Left hindlimb (tissue), 1 donor: ENCODE measurements at regions not wholly inside any gene's neighbourhood (a gene's known extent, or its start where the extent isn't known, plus 50 kb on each side); places are given as distances from the start of the nearest gene placed in this dataset.

ENCODE experiments used
- DNase-seq: peaks from one replicate; pipeline ENCODE4 v3.0.0-alpha.2; 2018

DNA sequence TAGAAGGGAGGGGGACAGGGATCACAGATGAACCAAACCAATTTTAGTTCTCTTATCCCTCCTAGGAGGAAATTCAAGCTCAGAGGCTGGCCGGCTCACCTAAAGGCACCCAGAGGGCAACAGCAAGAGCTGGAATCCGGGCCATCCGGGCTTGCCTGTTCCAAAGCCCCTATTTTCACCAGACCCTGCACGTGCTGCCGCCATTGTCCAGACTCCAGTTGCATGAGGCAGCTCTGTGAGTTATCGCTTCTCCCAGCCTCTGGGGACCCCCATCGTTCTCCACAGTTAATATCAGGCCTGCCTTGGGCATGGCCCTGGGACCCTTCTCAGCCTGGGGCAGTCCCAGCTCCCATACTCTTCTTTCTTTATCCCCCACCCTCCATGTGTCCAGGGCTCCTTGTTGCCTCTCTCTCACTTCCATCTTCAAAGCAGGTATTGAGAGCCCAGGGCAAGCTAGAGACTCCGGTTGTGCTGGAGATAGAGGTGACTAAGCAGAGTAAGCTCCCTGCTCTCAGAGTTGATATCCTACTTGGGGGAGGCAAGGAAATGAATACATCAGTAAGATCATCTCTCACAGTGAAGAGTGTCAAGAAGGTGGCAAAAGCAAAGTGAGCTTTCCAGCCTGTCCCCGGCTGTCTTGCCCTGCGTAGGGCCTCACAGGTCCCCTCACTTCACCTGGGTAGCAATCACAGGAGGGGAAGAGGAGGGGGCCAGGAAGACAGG is 322.8 kb downstream of the UACA start:
- DNase-seq: no peak

DNA sequence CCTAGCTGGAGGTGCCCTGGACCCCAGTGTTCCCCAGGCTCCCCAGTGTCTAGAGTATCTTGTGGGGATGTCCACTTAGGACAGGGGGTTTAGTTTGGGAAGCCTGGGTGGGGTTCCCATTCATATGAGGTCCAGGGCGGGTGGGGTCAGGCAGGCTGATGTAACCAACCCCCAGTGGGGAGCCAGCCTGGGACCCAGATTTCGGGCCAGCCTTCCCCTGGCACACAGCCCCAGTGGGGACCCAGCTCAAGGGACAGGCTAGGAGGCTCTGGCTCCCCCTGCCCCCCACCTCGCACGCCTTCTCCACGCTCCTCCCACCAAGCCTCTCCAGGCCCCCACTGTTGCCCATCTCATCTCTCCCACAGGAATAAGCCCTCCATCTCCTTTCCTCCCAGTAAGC is 323.5 kb downstream of the UACA start:
- DNase-seq: no peak

DNA sequence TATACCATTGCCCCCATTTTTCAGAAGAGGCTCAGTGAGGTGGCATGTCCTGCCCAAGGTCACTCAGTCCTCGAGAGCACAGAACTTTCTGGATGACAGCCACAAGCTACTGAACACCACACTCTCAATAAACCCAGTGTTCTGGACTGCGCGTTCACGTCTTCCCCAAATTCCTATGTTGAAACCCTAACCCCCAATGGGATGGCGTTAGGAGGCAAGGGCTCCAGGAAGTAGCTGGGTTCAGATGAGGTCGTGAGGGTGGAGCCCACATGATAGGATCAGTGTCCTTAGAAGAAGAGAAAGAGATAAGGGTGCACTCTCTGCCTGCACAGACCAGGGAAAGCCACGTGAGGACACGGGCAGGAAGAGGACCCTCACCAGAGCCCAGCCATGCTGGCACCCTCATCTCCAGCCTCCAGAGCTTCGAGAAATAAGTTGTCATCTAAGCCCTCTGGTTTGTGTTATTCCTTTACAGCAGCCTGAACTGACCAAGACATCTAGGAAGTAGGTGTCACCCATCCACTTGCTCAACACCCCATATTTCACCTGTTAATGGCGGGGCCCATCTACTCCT is 324.0 kb downstream of the UACA start:
- DNase-seq: no peak

DNA sequence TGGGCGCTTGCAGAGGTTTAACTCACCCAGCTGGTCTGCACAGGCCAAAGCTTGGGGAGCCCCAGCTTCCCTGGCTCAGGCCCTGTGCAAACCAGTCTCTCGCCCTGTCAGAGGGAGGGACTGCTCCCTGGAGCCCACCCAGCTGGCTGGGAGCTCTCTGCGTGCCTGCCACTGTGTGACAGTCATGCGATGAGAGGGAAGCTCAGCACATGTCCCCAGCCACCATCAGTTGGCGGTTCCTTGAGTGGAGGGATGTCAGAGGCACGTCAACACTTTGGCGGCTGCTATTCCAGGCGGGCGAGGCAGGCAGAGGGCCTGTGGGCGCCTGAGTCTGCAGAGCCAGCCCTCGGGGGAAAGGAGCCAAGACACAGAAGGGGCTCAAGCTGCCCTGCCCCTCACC is 324.6 kb downstream of the UACA start:
- no peak for DNase-seq

DNA sequence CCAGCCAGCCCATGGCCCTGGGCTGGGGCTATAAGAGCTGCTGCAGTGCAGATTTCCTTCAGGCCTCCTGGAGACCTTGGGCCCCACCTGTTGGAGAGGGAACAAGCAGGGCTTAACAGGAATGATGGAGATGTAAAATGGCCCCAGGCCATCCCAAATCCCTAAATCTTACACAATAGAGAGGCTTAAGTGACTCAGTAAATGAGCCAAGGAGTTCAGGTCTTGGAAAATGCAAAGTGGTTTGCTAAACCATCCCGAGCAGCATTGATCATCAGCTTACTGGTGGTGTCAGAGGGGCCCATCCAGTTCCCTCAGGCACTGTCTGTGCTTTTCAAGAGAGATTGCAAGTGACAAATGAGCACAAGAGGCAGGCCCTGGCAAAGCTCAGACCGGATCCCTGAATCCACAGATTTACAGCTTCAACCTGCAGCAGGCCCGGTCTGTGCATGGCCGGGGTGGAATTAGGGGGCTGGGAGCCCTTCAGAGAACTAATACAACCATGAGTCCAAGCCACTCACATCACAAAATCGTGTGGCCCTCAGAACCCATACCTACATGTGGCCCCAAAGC is 325.4 kb downstream of the UACA start:
- DNase-seq: no peak

DNA sequence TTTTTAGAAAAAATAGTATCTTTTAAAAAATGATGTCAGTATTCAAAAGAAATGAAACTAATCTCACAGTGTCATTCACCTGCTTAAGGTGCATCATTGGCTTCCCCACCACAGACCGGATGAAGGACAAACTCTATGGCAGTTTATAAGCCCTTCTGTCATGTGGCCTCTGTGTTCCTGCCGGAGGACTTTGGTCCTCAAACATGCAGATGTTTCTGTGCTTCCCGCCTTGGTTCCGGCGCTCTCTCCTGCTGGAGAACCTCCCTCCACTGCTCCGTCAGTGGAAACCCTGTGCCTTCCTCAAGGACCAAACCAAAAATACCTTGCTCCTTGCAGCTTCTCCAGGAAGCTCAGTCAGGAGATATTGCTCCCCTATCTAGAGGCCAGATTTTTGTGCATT is 326.3 kb downstream of the UACA start:
- DNase-seq: no peak

DNA sequence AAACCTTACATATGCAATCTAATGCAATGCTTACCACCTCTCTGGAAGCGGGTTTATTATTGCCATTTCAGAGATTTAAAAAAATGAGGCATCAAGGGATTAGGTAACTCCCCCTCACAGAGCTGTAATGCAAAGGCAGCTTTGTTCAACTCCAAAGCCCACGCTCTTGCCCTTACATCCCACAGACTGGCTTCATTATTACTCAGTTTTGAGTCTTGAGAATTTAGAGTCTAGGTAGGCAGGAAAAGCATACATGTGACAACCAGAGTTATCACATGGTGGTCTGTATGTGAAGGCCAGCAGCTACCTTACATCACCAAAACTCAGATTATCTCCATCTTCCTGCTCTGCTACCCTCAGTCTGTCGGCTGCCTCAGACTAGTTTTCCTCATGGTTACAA is 326.9 kb downstream of the UACA start:
- no peak for DNase-seq

DNA sequence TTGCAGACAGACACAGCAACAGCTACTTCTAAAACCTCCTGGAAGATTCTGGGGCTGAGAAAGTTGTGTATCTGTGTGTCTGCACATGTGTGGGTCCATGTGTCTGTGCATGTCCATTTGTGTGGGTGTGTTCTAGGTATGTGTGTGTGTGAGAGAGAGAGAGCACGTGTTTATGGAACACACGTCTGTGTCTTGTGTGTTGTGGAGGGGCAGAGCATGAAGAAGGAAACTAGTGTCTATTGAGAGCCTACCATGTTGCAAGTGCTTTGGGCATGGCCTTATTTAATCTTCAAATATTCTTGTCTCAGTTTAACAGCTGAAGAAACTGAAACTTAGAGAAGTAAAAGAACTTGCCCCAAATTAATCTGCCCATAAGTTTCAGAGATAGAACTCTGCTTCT is 327.5 kb downstream of the UACA start:
- DNase-seq: no peak

DNA sequence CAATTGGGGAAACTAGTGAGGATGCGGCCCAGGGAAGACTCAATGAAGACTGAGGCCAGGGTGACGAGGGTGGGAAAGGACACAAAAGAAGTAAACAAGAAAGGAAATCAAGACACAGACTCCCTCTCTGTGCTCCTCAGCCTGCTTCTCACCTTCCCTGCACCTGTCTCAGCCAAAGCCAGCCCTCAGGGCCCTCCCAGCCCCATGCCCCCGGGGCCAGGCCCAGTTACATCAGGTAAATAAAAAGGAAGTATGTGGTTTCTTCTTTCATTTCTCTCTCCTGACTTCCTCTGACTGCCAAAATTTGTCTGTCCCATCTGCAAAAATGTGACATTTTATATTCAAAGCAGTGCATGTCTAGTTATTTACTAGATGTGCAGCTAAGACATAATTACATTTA is 328.0 kb downstream of the UACA start:
- DNase-seq: no peak

DNA sequence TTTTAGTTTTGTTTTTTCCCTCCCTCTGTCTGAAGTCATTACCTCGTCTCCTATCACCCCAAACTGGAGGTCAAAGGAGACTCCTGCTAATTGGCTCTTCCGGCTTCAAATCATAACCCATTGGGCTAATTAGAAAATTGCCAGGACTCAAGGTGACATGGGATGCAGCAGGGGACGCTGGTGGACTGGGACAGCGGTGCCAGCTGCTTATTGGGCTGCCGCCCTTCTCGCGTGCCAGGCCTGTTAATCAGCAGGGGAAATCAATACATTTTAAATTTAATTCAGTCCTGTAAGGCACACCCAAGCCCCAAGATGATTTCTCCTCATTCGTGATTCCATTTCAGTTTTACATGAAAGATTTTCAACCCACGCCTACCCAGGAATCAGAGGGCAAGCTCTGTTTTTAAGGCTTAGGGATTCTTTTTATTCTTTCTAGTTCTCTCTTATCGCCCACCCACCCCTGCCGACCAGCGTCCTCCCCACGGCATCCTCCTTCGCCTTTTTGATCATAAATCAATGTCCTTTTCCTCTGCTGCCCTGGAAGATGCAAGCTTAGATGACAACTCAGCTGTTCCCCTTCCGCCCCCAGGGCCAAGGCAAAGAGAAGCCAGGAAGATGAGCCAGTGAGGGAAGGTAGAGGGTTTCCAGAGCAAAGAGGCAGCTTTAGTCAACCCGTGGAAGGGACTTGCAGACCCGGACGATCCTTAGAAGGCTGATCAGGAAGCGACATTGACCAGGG is 329.6 kb downstream of the UACA start:
- DNase-seq: no peak

DNA sequence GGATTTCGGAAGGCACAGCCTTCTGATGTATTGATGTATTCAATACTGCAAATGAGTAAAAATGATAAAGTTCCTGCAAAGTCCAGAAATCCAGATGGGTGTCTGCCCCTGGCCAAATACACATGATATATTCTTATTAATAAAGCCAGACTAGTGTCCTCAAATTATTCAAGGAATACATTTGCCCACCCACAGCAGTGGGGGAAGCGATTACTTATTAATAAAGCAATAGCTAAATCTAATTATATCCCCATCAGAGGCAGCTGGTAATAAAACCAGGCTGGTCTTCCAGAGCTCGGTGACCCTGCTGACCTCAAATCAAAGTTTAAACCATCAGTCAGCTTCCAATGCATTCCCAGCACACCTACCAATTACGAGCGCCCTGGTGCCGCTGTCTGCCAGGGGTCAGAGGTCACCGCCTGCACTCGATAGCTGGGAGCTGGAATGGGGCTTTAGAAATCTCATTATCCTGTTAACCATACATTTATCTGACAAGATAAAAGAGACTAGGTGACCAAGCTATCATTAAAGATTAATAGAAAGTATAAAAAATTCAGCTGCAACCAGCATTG is 330.3 kb downstream of the UACA start:
- no peak for DNase-seq

DNA sequence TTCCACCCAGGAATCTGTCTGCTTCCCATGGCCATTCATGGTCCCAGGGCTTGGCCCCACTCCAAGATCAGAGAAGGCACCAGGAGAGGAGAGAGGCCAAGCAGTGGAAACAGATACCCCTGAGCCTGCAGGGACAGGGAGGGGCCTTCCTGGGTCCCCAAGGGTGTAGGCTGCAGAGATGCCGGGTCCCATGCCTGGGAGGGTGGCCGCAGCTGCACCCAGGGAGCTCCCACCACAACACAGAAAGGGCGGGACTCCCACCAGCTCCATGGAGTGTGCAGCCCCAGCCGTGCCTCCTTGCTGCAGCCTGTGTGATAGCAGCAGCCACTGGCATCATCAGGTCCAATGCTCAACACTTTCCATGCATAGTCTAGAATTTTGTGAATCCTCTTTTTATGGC is 331.5 kb downstream of the UACA start:
- no peak for DNase-seq

DNA sequence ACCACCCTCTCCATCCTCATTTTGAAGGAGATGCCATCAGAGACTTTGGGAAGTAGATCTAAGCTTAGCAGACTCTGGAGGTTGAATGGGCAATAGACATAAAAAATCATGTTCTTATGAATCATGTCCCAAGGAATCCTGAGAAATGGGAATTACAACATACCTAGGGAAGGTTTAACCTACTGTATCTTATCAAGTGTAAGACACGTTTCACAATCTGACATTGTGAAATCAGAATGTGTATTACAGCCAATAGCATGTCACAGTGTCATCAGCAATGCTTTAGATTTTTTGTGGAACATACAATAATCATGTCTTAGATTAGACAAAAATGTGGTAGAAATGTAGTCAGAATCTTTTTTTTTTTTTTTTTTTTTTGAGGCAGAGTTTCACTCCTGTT is 332.4 kb upstream of the TLE3 start:
- no peak for DNase-seq

DNA sequence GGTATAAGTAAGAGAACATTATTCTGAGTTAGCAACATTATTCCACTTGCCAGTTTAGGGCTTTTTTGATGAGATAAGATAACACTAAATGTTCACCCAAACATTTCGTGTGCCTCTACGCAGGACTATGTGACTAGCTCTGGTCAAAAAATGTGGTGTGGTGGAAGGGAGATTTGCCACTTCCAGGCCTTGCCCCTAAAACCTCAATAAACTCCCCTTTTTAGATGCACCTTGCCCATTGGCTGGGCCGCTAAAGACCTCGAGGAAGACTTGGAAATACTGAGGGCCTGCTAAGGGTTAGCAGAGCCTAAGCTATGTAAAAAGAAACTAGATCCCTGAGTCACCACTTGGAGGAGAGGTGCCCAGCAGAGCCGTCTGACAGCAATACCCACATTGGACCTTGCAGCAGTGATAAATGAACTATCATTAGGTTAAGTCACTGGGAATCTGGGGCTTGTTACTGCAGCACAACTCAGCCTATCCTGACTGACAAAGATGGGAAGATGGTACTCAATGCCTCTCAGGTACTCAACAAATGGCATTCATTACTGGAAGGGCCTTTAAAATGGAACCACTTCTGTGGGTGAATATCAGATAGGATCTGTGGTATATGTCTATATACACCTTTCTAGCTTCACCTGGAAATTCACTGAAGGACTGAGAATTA is 331.5 kb upstream of the TLE3 start:
- DNase-seq: no peak

DNA sequence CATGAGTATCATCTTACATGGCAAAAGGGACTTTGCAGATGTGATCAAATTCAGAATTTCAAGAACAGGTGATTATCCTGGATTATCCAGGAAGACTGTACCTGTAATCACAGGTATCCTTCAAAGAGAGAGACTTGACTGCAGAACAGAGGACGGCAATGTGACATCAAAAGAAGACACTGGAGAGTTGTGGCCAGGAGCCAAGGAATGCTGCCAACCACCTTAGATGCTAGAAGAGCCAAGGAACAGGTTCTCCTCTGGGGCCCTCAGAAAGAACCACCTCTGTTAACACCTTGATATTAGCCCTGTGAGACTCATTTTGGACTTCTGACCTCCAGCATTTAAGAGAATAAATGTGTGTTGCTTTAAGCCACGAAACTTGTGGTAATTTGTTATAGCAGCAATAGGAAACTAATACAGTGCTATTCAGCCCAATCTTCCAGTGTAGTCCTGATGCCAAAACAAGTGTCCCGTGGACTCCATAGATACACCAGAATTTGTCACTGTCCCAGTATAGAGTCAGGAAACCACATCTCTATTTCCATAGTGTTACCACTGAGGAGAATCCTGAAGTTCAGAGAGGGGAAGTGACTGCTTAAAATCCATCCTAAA is 330.6 kb upstream of the TLE3 start:
- DNase-seq: no peak

DNA sequence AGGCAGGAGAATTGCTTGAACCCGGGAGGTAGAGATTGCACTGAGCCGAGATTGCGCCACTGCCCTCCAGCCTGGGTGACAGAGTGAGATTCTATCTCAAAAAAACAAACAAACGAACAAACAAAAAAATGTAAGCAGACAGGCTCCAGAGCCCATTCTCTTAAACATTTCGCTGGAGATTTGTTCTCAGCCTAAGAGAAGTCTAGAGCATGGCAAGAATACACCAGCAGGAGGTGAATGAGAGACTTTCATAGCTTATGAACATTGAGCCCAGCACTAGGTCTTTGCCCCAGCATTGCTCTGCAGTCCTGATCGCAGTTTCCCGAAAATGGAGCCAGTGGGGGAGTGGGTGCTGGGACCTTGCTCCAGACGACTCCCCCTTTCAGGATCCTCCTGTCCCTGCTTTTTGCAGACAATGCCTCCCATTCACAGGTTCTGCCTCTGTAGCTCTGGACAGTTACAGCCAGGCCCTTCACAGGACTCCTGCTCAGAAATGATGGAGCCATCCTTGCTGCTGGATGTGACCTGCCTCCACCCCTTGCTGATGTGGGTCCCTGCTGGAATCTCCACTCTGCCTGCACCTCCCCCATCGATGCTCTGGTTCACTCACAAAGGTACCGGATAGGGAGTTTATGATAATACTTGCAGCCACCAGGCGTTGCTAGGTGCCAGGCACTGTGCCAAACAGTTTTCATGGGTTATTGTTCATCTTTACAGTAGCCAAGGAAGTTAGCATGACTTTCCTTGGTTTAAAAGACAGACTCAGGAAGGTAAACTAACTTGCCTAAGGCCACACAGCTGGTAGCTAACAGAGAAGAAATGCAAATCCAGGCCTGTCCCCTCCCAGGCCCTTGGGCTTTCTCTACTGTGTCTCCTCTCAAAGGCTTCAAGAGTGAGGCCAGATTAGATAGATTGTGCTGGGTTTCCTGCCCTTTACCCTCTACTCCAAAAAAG is 329.7 kb upstream of the TLE3 start:
- DNase-seq: no peak

DNA sequence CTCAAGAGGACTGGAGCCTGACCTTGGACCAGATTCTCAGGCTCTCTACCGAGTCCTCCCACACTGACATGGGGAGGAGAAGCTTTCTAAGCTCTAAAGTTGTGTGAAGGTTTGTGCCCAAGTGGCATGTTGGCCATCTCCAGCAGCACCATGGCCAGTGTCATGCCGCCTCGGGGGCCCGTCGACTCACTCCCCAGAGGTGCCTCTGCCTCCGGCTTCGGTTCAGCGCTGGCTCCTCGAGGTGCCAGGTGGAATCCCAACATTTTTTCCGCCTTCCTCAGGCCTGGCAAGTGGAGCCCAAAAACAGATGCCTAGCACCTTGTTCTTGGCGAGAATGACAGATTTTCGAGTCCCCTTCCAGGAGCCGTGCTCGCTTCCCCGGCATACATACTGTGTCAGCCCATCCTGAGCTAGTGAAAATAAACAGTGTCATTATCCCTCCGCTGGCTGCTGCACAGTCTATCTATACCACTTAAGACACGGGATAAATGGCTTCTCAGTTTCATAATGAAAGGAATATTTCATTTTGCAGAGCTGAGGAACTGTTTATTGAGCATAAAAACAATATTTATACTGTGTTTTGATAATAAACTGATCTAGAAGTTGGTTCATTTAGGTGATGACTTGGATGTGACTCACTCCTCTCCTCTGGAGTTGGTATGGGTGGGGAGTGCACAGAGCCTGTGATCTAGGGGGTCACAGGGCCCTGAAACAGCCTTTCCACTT is 328.5 kb upstream of the TLE3 start:
- DNase-seq: no peak

DNA sequence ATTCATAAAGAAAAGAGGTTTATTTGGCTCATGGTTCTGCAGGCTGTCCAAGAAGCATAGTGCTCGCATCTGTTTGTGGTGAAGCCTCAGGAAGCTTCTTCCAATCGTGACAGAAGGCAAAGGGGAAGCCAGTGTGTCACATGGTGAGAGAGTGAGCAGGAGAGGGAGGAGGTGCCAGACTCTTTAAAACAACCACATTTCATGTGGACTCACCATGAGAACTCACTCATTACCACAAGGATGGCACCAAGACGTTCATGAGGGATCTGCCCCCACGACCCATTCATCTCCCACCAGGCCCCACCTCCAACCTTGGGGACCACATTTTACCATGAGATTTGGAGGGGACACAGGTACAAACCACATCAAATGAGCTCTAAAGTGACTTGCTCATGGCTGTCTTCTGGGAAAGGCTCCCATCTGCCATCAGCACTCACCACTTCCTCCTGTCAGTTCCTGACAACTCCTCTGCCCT is 327.3 kb upstream of the TLE3 start:
- DNase-seq: no peak

DNA sequence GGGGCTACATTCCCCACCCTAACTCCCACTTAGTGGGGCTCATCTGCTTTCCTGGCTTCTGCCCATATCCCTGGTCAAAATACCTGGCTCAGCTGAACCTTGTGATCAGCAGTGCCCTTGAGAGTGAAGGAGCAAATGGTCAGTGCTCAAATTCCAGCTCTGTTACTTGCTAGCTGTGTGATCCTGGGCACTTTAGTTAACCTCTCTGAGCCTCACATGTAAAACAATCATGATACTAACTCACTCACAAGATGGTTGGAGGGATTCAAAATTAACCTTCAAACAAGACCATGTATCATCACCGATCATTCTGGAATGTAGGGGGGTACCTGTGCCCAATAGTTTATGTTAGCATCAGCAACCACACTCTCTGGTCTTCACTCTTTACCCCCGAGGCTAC is 325.6 kb upstream of the TLE3 start:
- no peak for DNase-seq

DNA sequence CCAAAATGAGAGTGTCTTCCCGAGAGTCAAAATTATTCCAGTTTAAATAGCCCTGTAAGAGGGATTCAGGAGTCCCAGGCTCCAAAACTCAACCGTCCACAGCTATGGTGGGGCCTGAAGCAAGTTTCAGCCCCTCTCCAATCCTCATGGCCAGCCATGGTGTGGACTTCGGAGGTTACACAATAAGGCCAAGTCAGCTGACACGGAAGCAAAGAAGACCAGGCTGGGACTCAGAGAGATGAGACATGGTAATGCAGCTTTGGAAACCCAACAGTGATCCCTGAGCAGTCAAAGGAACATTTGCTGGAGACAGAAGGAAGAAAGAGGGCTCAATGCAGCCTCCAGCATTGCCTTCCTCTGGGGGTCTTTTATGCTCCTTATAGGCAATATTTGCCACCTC is 324.6 kb upstream of the TLE3 start:
- no peak for DNase-seq
